IPS-15b (cell line): ENCODE measurements at regions not wholly inside any gene's neighbourhood (a gene's known extent, or its start where the extent isn't known, plus 50 kb on each side); places are given as distances from the start of the nearest gene placed in this dataset.
"Not testable (repeated sequence)": the region's sequence is repeated elsewhere in the genome, so short reads cannot be mapped to it uniquely, and the experiment has no call there.

Experiments
- H3K27me3 ChIP-seq: one replicate; pipeline ENCODE4 v1.6.1; 2013; ENCODE audit warnings: low read length; ENCODE audit not compliant: control insufficient read depth, insufficient read depth
- H3K36me3 ChIP-seq: one replicate; pipeline ENCODE4 v1.6.1; 2013; ENCODE audit warnings: low read length; ENCODE audit not compliant: control insufficient read depth, insufficient read depth
- H3K4me1 ChIP-seq: one replicate; pipeline ENCODE4 v1.6.1; 2013; ENCODE audit warnings: mild to moderate bottlenecking, low read length; ENCODE audit not compliant: control insufficient read depth, insufficient read depth
- H3K4me3 ChIP-seq: one replicate; pipeline ENCODE4 v1.5.1; 2013; ENCODE audit warnings: low read depth, low read length
- H3K9ac ChIP-seq: one replicate; pipeline ENCODE4 v1.6.1; 2013; ENCODE audit warnings: low read depth, mild to moderate bottlenecking, low read length
- H3K9me3 ChIP-seq: one replicate; pipeline ENCODE4 v1.6.1; 2013; ENCODE audit warnings: mild to moderate bottlenecking, low read length; ENCODE audit not compliant: control insufficient read depth, insufficient read depth

DNA sequence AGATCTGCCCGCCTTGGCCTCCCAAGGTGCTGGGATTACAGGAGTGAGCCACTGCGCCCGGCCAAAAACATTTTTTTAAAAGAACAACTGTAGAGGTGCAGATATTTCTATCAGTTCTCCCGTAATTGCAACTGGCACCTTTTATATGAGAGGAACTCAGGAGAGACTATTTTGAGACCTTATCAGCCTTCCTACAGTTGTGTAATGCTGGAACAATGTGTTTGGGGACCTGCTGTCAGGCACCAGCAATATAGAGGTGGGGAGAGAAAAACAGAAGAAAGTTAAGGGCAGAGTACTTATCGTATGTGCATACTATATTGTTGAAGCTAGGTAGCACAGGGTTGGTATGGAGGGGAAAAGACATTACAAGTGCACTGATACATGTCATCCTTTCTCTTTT, 343.8 kb upstream of the ANKRD30A start:
- H3K27me3 ChIP-seq, result no peaks in the 10 kb centered on the region
- no peaks in the 10 kb centered on the region for H3K4me1 ChIP-seq
- no peaks in the 10 kb centered on the region for H3K36me3 ChIP-seq
- H3K4me3 ChIP-seq, result no peak overlapping the region
- H3K9me3 ChIP-seq, result no peaks in the 10 kb centered on the region
- no peak overlapping the region for H3K9ac ChIP-seq

DNA sequence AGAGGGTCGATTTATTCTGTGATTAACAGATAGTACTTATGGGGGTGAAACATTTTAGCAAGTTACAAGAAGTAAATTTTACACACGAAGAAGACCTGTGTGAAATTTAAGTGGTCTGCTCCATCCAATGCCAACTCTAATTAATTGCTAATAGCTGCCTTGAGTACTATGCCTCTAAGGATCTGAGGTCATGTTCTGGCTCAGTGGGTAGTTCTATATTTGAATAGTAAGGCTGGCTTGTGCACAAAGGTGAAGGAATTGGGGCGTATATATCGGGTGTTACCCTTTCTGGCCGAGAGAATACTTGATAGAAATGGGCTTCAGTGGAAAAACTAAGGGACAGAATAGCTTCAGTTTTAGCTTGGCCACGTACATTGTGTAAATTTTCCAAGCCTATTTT, 345.2 kb upstream of the ANKRD30A start:
- H3K9me3 ChIP-seq, result no peaks in the 10 kb centered on the region
- H3K4me3 ChIP-seq, result no peak overlapping the region
- H3K9ac ChIP-seq, result no peak overlapping the region
- no peaks in the 10 kb centered on the region for H3K4me1 ChIP-seq
- H3K27me3 ChIP-seq, result no peaks in the 10 kb centered on the region
- H3K36me3 ChIP-seq, result no peaks in the 10 kb centered on the region

DNA sequence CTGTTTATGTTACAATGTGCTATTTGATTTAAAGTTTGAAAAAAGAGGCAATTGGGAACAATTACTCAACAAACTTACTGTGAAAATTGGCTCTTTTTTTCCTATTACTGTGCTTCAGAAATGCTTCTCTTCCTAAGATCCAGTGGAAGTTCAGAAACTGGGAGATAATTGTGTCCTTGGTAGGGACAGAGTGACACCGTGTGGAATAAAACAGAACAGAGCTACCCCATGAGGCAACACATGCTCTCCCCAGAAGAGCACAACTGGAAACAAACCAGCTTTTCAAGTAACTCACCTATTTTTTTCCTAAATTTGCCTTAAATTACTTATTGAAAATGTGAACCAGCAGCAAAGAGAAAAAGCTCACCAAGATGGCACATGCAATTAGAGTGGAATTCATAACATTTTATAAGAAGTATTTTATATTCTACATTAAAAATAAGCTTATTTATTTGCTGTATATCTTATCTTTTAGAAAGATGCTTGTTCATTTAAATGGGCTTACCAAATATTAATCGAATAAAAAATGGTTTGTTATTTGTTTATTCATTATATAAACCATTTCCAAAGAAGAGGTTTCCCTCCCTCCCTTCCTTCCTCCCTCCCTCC, 346.1 kb upstream of the ANKRD30A start:
- Histone ChIP-seq H3K36me3 (no peaks in the 10 kb centered on the region), H3K9ac (no peak overlapping the region), H3K4me1 (no peaks in the 10 kb centered on the region), H3K4me3 (no peak overlapping the region), H3K27me3 (no peaks in the 10 kb centered on the region), H3K9me3 (no peaks in the 10 kb centered on the region)

DNA sequence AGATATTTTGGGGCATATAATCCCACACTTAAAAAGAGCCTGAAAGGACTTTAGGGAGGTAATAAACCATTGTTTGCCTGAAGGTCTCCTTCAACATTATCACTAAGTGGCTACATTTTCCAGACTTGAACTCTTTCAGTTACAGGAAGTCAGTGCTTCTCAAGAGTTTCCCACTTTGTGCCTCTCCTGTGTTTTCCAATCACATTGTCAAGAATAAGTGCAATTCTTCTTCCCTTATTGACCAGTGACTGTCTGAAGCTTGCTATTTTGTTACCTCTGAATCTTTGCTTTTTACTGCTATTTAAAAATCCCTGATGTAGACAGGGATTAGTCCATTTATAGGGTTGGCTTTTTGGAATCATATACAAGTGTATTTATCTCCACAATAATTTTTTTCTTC, 346.7 kb upstream of the ANKRD30A start:
- H3K9ac ChIP-seq, result no peak overlapping the region
- no peak overlapping the region for H3K4me3 ChIP-seq
- no peaks in the 10 kb centered on the region for H3K4me1 ChIP-seq
- no peaks in the 10 kb centered on the region for H3K27me3 ChIP-seq
- H3K36me3 ChIP-seq, result no peaks in the 10 kb centered on the region
- H3K9me3 ChIP-seq, result no peaks in the 10 kb centered on the region

DNA sequence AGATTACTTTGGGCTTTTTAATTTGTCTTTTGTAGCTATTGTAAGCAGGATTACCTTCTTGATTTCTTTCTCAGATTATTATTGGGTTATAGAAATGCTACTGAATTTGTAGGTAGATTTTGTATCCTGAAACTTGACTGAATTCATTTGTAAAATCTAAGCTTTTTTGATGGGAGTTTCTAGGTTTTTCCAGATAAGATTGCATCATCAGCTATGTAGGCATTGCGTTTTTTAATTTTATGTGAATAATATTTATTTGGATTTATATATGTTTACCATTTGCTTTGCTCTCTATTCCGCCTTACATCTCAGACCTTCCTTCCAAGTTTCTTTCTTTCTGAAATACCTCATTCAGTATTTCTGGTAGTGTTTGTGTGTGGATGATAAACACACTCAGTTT, 351.7 kb upstream of the ANKRD30A start:
- no peak overlapping the region for H3K9ac ChIP-seq
- H3K4me1 ChIP-seq, result no peaks in the 10 kb centered on the region

DNA sequence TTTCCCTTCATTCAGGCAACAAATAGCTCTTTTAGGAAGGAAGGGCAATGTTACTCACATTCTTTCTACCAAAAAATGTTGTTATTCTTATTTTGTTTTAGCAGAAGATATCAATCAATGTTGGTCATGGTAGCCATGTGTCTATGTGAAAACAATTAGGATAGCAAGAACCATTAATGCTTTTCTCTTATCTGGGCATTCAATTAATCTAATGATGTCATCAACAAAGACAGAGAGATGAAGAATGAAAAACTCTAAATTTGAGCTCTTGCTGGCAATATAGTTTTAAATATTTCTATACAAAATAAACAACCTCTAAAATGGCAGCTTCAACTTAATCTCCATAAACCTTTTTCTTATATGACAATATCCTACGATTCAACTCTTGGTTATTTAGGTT, 353.7 kb upstream of the ANKRD30A start:
- Histone ChIP-seq H3K9me3 (no peaks in the 10 kb centered on the region), H3K9ac (no peak overlapping the region), H3K4me1 (no peaks in the 10 kb centered on the region), H3K36me3 (no peaks in the 10 kb centered on the region), H3K4me3 (no peak overlapping the region), H3K27me3 (no peaks in the 10 kb centered on the region)

More for the DNA sequence above, 351.7 kb upstream of the ANKRD30A start:
- Histone ChIP-seq H3K9me3 (no peaks in the 10 kb centered on the region), H3K36me3 (no peaks in the 10 kb centered on the region), H3K4me3 (no peak overlapping the region), H3K27me3 (no peaks in the 10 kb centered on the region)

DNA sequence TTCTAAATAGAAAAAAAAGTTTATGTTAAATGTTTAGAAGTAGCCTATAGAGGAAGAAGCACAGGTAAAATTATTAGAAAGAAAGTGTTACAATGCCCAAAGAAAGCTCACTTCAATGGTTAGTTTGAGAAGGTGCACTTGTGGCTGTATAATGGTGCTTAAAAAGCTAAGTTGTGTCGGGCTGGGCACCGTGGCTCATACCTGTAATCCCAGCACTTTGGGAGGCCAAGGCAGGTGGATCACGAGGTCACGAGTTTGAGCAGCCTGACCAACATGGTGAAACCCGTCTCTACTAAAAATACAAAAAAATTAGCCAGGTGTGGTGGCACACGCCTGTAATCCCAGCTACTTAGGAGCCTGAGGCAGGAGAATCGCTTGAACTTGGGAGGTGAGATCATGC, 355.7 kb upstream of the ANKRD30A start:
- H3K9me3 ChIP-seq, H3K9ac ChIP-seq, H3K27me3 ChIP-seq, H3K4me1 ChIP-seq, H3K4me3 ChIP-seq, H3K36me3 ChIP-seq: not testable (repeated sequence)

DNA sequence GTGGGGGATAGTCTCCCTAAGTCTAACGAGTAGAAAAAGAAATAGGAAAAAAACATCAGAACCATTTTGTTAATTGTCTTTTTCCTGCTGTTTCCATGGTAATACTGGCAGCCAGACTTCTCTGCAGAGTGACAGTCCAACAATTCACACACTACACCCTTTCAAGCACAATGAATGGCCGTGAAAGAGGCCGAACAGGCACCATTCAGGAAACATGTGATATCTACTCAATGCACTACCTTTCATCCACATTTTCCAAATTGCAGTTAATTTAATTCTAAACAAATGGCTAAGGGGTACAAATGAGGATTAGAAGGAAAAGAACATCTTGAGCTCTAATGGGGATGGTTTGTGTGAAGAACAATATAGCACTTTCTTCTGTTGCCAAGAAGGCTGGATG, 358.5 kb upstream of the ANKRD30A start:
- Histone ChIP-seq H3K36me3 (no peaks in the 10 kb centered on the region), H3K9ac (no peak overlapping the region), H3K9me3 (no peaks in the 10 kb centered on the region), H3K27me3 (no peaks in the 10 kb centered on the region), H3K4me1 (no peaks in the 10 kb centered on the region), H3K4me3 (no peak overlapping the region)

DNA sequence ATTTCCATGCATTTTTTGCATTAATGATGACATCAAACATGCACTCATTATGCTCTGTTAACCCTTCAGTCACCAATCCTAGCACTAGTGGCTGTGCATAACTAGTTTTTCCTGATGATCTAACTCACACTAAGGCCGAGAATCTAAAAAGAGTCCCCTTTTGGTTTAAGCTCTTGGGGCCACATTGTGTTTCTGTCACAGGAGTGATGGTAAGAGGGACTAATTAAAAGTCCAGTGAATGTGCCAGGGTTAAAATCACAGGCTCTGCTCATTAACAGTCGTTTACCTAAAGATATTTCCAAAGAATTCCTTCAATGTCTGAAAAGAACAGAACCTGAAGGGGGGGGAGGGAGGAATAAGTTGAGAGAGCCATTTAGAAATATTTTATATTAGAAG, 359.0 kb upstream of the ANKRD30A start:
- no peaks in the 10 kb centered on the region for H3K9me3 ChIP-seq
- no peaks in the 10 kb centered on the region for H3K4me1 ChIP-seq
- H3K4me3 ChIP-seq, result no peak overlapping the region
- H3K27me3 ChIP-seq, result no peaks in the 10 kb centered on the region
- no peaks in the 10 kb centered on the region for H3K36me3 ChIP-seq
- no peak overlapping the region for H3K9ac ChIP-seq

DNA sequence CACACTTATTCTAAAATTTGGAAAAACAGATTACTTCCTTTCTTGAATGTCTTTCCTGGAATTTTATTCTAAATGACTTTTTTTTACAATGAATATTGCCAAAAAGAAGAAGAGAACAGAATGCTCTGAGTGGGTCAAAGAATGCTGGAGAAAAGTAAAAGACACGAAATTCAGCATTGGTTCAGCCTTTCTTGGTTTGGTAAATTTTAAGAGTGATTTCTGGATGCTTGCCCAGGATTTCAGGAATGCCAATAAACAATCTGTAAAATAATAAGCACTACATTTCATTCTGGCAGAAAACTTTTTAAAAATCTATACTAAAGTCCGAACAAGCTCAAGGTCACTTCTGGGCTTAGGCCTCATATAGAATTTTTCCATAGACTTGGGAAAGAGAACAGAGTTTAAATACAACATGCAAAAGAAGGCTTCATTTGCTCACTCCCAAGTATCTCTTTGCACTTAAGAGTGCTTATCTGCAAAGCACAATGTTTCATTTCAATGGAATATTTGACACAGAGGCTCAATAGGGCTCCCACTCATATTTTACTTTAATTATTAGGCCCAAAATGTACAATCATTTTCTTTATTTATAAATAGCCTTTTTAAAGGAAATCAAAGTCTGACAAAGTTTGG, 359.5 kb upstream of the ANKRD30A start:
- no peak overlapping the region for H3K4me3 ChIP-seq
- H3K27me3 ChIP-seq, result no peaks in the 10 kb centered on the region
- H3K9me3 ChIP-seq, result no peaks in the 10 kb centered on the region
- no peak overlapping the region for H3K9ac ChIP-seq
- H3K36me3 ChIP-seq, result no peaks in the 10 kb centered on the region
- no peaks in the 10 kb centered on the region for H3K4me1 ChIP-seq

DNA sequence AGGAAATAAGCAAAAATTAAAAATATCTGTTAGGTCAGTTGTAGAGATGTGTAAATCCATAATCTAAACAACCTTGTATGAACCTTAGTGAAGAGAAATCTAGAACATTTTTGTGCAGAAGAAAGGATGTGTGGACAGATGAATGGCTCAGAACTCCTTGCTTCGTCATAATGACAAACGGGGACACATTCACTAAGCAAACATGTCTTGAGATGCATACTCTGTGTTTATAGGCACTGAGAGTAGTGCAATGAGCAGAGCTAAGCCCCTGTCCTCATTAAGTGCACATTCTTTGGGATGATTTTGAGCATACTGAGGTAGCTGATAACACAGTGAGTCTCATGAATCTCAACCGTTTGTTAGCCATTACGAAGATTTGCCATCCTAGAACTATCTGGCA, 360.6 kb upstream of the ANKRD30A start:
- Histone ChIP-seq H3K4me1 (no peaks in the 10 kb centered on the region), H3K9me3 (no peaks in the 10 kb centered on the region), H3K9ac (no peak overlapping the region), H3K27me3 (no peaks in the 10 kb centered on the region), H3K4me3 (no peak overlapping the region), H3K36me3 (no peaks in the 10 kb centered on the region)

DNA sequence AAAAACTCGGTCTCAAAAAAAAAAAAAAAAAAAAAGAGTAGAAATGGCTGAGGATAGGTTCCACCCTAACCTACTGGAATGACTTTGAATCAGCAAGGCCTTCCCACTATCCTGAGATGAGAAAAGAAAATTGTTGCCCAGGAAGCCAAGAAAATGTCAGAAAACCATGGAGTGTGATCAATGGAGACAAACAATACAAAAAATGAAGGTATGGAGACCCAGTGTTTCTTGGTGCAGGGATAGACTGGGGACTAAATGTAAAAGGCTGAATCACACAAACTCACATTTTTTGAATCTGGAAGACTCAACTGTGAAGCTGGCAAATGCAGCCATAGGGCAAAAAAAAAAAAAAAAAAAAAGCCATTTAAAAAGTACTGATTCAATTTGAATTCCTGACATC, 364.3 kb upstream of the ANKRD30A start:
- Histone ChIP-seq H3K4me3 (no peak overlapping the region), H3K9ac (no peak overlapping the region), H3K27me3 (no peaks in the 10 kb centered on the region), H3K36me3 (no peaks in the 10 kb centered on the region), H3K9me3 (no peaks in the 10 kb centered on the region), H3K4me1 (no peaks in the 10 kb centered on the region)
